HG02885 (cell line): ENCODE measurements at regions not wholly inside any gene's neighbourhood (a gene's known extent, or its start where the extent isn't known, plus 50 kb on each side); places are given as distances from the start of the nearest gene placed in this dataset.

Source experiments
- ATAC-seq: cut with Tn5 transposase; IDR thresholded peaks from one replicate; pipeline ENCODE4 v1.9.1; 2021; ENCODE audit warnings: mild to moderate bottlenecking; ENCODE audit not compliant: unreplicated experiment, poor library complexity

- ATAC-seq, result no peak
Measured at GRCh38 chr2:23007631-23008235, 377.2 kb upstream of the KLHL29 start.

GRCh38 chr2:23008440-23008839, 376.5 kb upstream of the KLHL29 start:
- no peak for ATAC-seq

GRCh38 chr2:23008951-23009350, 376.0 kb upstream of the KLHL29 start:
- no peak for ATAC-seq

GRCh38 chr2:23009545-23010149, 375.3 kb upstream of the KLHL29 start:
- no peak for ATAC-seq

- no peak for ATAC-seq
Measured at GRCh38 chr2:23012499-23012898, 372.5 kb upstream of the KLHL29 start.

- no peak for ATAC-seq
Measured at GRCh38 chr2:23015651-23016200, 369.3 kb upstream of the KLHL29 start.

GRCh38 chr2:23019476-23019875, 365.5 kb upstream of the KLHL29 start:
- no peak for ATAC-seq

- no peak for ATAC-seq
Measured at GRCh38 chr2:23020659-23021058, 364.3 kb upstream of the KLHL29 start.

GRCh38 chr2:23021311-23022120, 363.5 kb upstream of the KLHL29 start:
- no peak for ATAC-seq

GRCh38 chr2:23023722-23024121, 361.3 kb upstream of the KLHL29 start:
- ATAC-seq, result no peak

GRCh38 chr2:23026671-23027070, 358.3 kb upstream of the KLHL29 start:
- no peak for ATAC-seq

- no peak for ATAC-seq
Measured at GRCh38 chr2:23027396-23027795, 357.6 kb upstream of the KLHL29 start.

GRCh38 chr2:23028106-23028505, 356.9 kb upstream of the KLHL29 start:
- ATAC-seq, result no peak

GRCh38 chr2:23029111-23029510, 355.9 kb upstream of the KLHL29 start:
- no peak for ATAC-seq

GRCh38 chr2:23029951-23030350, 355.0 kb upstream of the KLHL29 start:
- ATAC-seq, result no peak

- no peak for ATAC-seq
Measured at GRCh38 chr2:23034996-23035395, 350.0 kb upstream of the KLHL29 start.

- ATAC-seq, result no peak
Measured at GRCh38 chr2:23036629-23037028, 348.4 kb upstream of the KLHL29 start.

- no peak for ATAC-seq
Measured at GRCh38 chr2:23037596-23037995, 347.4 kb upstream of the KLHL29 start.

GRCh38 chr2:23041443-23041842, 343.5 kb upstream of the KLHL29 start:
- no peak for ATAC-seq

GRCh38 chr2:23042216-23042906, 342.6 kb upstream of the KLHL29 start:
- no peak for ATAC-seq

GRCh38 chr2:23050388-23050787, 334.6 kb upstream of the KLHL29 start:
- no peak for ATAC-seq
